Mucosa of descending colon (tissue), 3 donors: ENCODE measurements at regions not wholly inside any gene's neighbourhood (a gene's known extent, or its start where the extent isn't known, plus 50 kb on each side); places are given as distances from the start of the nearest gene placed in this dataset.
A peak's percentile ranks its signal among the peaks of the same experiment; 100 is the strongest.
"Not testable (repeated sequence)": the region's sequence is repeated elsewhere in the genome, so short reads cannot be mapped to it uniquely, and the experiment has no call there.

Experiments
- ATAC-seq: fragments of 200-7000 bp; cut with Tn5 transposase; one replicate; pipeline ENCODE4 v1.9.1; 2020; ENCODE audit warnings: mild to moderate bottlenecking, moderate library complexity
- DNase-seq, 3 donors: peaks; one replicate each; pipeline ENCODE4 v3.0.0-alpha.2; 2020
- H3K36me3 ChIP-seq: fragments of 200-600 bp; one replicate; pipeline ENCODE4 v1.8.0; 2021; ENCODE audit warnings: low read depth, mild to moderate bottlenecking
- H3K4me1 ChIP-seq: fragments of 200-600 bp; one replicate; pipeline ENCODE4 v1.8.0; 2021; ENCODE audit warnings: low read depth, mild to moderate bottlenecking
- H3K4me3 ChIP-seq: fragments of 200-600 bp; one replicate; pipeline ENCODE4 v1.8.0; 2021; ENCODE audit warnings: mild to moderate bottlenecking
- H3K9me3 ChIP-seq: fragments of 200-600 bp; one replicate; pipeline ENCODE4 v1.8.0; 2021; ENCODE audit warnings: mild to moderate bottlenecking
- intact Hi-C, 2 donors: fragments of 100-400 bp; cut with DNase I in 1 of 2; cut with micrococcal nuclease in 1 of 2; formaldehyde crosslinking; loops; one replicate each; pipeline versions ENCODE4 v1.11.0 to v1.11.1; 2022; cut with DNase I, micrococcal nuclease
- TF ChIP-seq, protein P1 (sequence below): fragments of 200-600 bp; IDR thresholded peaks from one replicate; pipeline ENCODE4 v1.8.0; 2022; ENCODE audit warnings: antibody characterized with exemption, mild to moderate bottlenecking
- donor health status: DM: no; HTN: no; CAD: no; lungs with moderate emphysema.
- donor health status: DM: no; HTN: no; CAD: no.
- donor health status: DM: no; HTN: yes; CAD: no.

DNA sequence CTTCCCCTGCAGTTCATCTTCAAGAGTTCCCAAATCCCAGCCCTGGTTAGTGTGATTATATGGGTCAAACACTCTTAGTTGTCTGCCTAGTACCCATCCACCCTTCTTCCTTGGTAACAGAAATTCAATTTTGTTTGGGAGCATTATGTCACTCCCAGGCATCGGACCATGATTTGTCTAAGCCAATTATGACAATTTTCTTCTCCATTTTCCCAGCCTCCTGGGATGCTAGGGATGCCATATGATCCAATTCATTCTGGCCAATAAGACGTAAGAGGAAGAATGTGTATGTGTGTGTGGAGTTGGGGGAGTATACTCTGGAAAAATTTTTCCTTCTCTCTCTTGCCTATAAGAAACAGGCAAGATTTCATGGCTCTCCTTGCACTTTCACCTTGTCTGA lies 465.9 kb downstream of the MID1IP1 start:
- intact Hi-C loops: no loop called here
- no peak for DNase-seq
- ATAC-seq: no peak
- H3K9me3 ChIP-seq: no peaks in the 10 kb centered on the region
- no peaks in the 10 kb centered on the region for H3K36me3 ChIP-seq
- TF ChIP-seq, protein P1, sequence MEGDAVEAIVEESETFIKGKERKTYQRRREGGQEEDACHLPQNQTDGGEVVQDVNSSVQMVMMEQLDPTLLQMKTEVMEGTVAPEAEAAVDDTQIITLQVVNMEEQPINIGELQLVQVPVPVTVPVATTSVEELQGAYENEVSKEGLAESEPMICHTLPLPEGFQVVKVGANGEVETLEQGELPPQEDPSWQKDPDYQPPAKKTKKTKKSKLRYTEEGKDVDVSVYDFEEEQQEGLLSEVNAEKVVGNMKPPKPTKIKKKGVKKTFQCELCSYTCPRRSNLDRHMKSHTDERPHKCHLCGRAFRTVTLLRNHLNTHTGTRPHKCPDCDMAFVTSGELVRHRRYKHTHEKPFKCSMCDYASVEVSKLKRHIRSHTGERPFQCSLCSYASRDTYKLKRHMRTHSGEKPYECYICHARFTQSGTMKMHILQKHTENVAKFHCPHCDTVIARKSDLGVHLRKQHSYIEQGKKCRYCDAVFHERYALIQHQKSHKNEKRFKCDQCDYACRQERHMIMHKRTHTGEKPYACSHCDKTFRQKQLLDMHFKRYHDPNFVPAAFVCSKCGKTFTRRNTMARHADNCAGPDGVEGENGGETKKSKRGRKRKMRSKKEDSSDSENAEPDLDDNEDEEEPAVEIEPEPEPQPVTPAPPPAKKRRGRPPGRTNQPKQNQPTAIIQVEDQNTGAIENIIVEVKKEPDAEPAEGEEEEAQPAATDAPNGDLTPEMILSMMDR: no peak
- no peak overlapping the region for H3K4me3 ChIP-seq
- H3K4me1 ChIP-seq: no peaks in the 10 kb centered on the region

DNA sequence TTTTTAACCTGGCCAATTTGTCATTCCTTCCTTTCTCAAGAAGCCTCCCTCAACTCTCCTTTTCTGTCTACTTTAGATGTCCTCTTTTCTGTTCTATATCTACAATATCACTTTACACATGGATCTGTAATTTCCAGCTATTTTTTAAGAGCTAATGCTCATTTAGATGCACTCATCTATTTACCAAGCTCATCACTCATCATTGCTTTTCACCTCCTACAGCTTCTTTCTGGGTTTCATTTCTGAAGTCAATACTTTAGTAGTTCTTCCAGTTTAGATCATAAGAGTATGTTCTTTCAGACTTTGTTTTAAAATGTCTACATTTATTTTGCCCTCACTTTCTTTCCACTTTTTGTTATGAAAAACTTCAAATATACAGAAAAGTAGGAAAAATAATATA lies 466.9 kb downstream of the MID1IP1 start:
- ATAC-seq: no peak
- Histone ChIP-seq H3K36me3 (no peaks in the 10 kb centered on the region), H3K4me3 (no peak overlapping the region), H3K9me3 (no peaks in the 10 kb centered on the region), H3K4me1 (no peaks in the 10 kb centered on the region)
- no peak for DNase-seq
- TF ChIP-seq, protein P1: no peak
- intact Hi-C loops: no loop called here

DNA sequence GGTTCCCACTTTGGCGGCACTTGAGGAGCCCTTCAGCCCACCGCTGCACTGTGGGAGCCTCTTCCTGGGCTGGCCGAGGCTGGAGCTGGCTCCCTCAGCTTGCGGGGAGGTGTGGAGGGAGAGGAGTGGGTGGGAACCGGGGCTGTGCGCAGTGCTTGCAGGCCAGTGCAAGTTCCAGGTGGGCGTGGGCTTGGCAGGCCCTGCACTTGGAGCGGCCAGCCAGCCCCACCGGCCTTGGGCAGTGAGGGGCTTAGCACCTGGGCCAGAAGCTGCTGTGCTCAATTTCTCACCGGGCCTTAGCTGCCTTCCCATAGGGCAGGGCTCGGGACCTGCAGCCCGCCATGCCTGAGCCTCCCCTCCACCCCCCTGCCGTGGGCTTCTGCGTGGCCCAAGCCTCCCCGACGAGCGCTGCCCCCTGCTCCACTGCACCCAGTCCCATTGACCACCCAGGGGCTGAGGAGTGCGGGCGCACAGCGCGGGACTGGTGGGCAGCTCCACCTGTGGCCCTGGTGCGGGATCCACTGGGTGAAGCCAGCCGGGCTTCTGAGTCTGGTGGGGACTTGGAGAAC lies 474.3 kb downstream of the MID1IP1 start:
- TF ChIP-seq, protein P1: no peak
- no peaks in the 10 kb centered on the region for H3K9me3 ChIP-seq
- DNase-seq (peak in 1 of 3 donors; percentile 38), ATAC-seq (no peak)
- no peak overlapping the region for H3K4me3 ChIP-seq
- H3K4me1 ChIP-seq: no peaks in the 10 kb centered on the region
- no peaks in the 10 kb centered on the region for H3K36me3 ChIP-seq
- intact Hi-C loops: no loop called here

DNA sequence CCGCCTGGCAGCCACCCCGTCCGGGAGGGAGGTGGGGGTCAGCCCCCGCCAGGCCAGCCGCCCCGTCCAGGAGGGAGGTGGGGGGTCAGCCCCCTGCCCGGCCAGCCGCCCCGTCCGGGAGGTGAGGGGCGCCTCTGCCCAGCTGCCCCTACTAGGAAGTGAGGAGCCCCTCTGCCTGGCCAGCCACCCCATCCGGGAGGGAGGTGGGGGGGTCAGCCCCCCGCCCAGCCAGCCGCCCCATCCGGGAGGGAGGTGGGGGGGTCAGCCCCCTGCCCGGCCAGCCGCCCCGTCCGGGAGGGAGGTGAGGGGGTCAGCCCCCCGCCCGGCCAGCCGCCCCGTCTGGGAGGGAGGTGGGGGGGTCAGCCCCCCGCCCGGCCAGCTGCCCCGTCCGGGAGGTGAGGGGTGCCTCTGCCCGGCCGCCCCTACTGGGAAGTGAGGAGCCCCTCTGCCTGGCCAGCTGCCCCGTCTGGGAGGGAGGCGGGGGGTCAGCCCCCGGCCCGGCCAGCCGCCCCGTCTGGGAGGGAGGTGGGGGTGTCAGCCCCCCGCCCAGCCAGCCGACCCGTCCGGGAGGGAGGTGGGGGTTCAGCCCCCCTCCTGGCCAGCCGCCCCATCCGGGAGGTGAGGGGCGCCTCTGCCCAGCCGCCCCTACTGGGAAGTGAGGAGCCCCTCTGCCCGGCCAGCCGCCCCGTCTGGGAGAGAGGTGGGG lies 476.6 kb downstream of the MID1IP1 start:
- H3K36me3 ChIP-seq, intact Hi-C loops, H3K4me3 ChIP-seq, DNase-seq, H3K9me3 ChIP-seq, H3K4me1 ChIP-seq, ATAC-seq: not testable (repeated sequence)

DNA sequence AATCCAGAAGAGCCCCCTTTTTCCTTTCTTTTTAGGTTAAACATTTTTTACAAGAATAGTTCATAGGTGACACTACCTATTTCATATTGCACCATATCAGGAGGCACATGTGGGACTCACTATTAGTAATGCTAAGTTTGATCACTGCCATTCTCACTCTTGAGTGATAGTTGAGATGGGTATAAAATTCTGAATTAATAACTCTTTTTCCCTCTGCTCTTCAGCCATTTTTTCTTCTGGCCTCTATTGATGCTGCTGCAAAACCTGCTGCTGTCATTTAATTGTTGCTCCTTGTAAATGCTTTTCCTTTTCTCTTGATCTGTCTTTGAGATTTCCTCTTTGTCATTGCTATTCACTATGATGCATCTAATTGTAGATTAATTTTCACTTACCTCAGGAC lies 482.0 kb downstream of the MID1IP1 start:
- intact Hi-C loops: no loop called here
- no peak for ATAC-seq

DNA sequence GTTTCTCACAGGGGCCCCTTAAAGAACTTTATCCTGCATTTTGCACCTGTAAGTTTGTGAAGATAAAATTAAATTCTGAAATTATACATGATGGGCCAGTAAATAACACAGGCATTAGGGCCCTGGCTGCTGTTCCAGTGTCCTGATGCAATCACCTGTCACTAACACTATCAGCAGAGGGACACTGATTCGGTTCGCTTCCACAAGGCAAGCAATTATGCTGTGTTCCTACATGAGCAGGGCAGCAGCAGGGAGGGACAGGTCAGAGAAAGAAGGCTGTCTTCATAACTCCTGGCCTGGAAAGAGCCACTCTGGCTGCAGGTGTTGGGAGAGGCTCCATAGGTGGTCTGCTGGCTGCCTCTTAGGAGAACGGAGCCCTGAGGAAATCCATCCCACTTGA lies 487.3 kb downstream of the MID1IP1 start:
- no peaks in the 10 kb centered on the region for H3K9me3 ChIP-seq
- DNase-seq (no peak), ATAC-seq (no peak)
- TF ChIP-seq, protein P1: no peak
- H3K4me3 ChIP-seq: no peak overlapping the region
- no peaks in the 10 kb centered on the region for H3K36me3 ChIP-seq
- no peaks in the 10 kb centered on the region for H3K4me1 ChIP-seq
- intact Hi-C loops: no loop called here

More for the DNA sequence above, 482.0 kb downstream of the MID1IP1 start:
- H3K36me3 ChIP-seq: no peaks in the 10 kb centered on the region
- TF ChIP-seq, protein P1: no peak
- H3K4me1 ChIP-seq: no peaks in the 10 kb centered on the region
- no peak for DNase-seq
- no peak overlapping the region for H3K4me3 ChIP-seq
- no peaks in the 10 kb centered on the region for H3K9me3 ChIP-seq
